Kidney tubule cell (primary cell): ENCODE measurements at regions not wholly inside any gene's neighbourhood (a gene's known extent, or its start where the extent isn't known, plus 50 kb on each side); places are given as distances from the start of the nearest gene placed in this dataset.
"Not testable (repeated sequence)": the region's sequence is repeated elsewhere in the genome, so short reads cannot be mapped to it uniquely, and the experiment has no call there.

Source experiments
- DNase-seq: peaks from one replicate; pipeline ENCODE4 v3.0.0-alpha.2; 2018; ENCODE audit warnings: low spot score

- no peak for DNase-seq
These were observed 85.2 kb upstream of the TGFBR2 start for GRCh38 chr3:30521156-30521715.

GRCh38 chr3:30522476-30522875, 83.9 kb upstream of the TGFBR2 start:
- no peak for DNase-seq

GRCh38 chr3:30523366-30523765, 83.0 kb upstream of the TGFBR2 start:
- peak; percentile 25 for DNase-seq

GRCh38 chr3:30524357-30525040, 81.9 kb upstream of the TGFBR2 start:
- DNase-seq: no peak

DNA sequence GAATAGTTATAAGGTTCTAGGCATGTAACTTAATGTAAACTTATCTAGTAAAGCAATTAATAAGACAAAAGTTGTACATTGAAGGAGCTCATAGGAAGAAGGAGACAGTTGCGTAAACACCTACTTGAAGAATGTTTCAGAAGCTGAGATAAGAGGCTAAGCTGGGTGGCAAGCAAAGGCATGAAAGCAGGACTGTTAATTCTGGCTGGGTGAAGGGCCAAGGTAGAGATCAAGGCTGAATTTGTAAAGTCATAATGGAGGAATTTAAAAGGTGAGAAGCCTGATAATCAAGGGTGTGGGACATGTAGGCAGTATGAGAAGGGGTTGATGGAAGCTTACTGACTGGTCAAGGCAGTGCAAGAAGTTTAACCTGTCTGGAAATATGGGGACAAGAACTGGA, 80.4 kb upstream of the TGFBR2 start:
- DNase-seq: no peak

DNA sequence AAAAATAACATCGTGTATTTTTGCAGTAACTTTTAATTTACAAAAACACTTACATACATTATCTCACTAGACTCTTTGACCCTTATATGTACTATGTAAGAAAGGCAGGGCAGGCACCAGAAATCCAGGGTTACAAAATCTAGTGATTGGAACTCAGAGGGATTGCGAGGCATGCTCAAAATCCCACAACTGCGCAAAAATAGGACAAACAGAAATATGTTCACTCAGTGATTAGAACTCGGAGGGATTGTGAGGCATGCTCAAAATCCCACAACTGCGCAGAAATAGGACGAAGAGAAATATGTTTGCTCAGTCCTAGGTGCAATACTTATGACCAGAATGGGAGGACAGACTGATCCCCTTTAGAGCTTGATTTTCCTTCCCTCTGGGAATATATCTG, 79.2 kb upstream of the TGFBR2 start:
- DNase-seq: no peak

DNA sequence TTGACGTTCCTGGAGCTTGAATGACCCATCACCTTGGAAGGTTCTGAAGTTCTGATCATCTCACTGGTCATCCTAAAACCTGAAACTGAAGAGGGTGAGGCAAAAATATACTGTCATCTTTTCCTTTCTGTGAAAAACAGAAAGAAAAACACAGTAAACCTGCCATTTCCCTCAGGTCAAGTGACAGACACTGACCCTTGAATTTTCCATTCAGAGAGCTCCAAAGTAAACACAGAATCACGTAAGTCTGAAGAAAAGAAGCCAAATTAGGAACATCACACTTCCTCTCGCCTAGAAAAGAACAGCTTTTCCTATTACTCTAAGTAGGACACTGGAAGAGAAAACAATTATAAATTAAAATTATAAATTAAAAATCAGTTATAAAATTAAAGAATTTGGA, 78.7 kb upstream of the TGFBR2 start:
- no peak for DNase-seq

DNA sequence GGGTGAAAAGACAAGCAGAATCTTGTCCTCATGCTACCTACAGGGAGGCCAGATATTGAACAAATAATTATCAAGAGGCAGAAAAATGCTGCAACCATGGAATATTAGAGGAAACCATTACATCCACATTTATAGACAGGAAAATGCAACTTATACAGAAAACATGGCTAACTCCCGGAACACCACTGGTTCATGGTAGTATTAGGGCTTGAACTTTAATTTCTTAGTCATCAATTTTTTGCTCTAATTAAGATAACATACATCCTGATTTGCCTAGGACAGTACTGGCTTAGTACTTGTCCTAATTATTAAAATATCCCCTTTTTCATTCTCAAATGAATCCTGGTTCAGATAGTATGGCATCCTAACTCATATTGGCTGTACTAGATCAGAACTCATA, 76.3 kb upstream of the TGFBR2 start:
- no peak for DNase-seq

DNA sequence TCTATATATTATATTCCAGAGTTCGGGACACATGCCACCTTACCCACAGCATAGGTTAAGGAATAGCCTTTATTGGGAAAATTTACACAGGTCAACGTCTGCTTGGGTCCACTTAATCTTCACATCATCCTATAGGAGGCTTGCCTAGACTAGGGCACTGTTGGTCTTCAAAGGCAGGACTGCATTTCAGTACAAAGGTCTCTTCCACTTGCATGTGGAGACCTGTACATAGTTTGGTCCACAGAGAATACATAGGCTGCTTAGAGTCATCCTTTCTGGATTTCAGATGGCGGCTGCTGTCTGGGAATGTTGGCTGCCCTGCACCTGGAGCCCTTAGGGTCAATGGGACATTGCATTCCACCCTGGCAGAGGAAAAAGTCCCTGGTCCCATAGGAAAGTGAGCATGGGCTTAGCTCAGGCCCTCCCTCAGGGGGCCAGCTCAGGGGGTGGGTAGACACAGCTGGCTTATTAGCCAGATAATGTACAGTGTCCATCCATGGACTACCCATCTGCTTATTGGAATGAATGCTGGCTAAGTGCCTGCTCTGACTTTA, 75.3 kb upstream of the TGFBR2 start:
- no peak for DNase-seq

DNA sequence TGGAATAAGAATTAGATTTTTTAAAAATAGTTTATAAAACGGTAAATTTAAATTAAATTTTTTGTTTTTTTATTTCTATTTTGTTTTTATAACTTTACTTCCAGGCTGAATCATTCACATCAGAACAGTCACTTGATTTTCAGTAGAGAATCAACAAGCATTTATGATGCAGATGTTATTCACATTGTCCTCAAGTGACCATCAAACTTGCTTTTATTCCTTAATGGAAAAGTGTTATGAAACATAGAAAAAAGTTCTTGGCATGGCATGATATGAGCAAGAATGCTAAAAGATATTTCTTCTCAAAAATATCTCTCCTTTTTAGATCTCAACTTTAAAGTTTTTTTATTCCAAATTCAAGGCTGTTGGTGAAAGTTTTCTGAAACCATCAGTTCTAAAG, 70.9 kb upstream of the TGFBR2 start:
- no peak for DNase-seq

DNA sequence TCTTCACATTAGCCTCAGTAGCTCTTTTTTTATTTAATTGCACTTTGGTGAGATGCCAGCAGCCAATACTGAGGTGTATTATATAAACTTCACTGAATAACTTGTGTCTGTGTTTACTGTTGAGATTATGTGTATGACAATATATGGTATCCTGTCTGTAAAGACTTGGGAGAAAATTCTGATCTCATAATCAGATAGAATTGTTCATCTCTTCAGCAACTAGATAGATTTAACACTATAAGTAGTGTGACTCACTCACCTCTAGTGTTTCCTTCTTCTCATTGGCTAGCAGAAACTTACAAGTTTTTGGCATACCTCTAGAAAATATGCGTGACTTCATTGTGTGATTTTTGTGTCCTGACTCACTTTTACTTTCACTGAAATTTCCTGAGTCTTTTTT, 67.6 kb upstream of the TGFBR2 start:
- DNase-seq: peak; percentile 92

GRCh38 chr3:30539206-30539605, 67.2 kb upstream of the TGFBR2 start:
- no peak for DNase-seq

- peak; percentile 78 for DNase-seq
These were observed 66.6 kb upstream of the TGFBR2 start for GRCh38 chr3:30539772-30540171.

GRCh38 chr3:30541156-30541555, 65.2 kb upstream of the TGFBR2 start:
- not testable (repeated sequence) for DNase-seq

GRCh38 chr3:30542897-30543296, 63.5 kb upstream of the TGFBR2 start:
- no peak for DNase-seq

DNA sequence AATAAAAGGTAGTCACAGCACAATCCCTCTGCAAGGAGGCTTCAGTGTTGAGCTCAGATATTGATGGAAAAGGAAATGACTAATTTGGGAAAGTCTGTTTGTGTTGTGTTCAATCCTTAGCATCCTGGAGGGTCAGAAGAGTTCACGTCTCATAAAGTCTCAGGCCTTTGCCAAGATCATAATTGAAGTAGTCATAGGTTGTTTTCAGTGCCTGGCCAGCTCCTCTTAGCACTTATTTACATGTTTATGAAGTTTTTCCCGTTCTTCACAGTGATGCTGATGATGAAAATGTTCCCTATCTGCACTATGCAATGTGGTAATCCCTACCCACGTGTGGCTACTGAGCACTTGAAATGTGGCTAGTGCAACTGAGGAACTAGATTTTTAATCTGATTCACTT, 61.6 kb upstream of the TGFBR2 start:
- peak; percentile 92 for DNase-seq

- no peak for DNase-seq
These were observed 59.5 kb upstream of the TGFBR2 start for GRCh38 chr3:30546934-30547333.

GRCh38 chr3:30547716-30548115, 58.7 kb upstream of the TGFBR2 start:
- no peak for DNase-seq

GRCh38 chr3:30548600-30548999, 57.8 kb upstream of the TGFBR2 start:
- no peak for DNase-seq

DNA sequence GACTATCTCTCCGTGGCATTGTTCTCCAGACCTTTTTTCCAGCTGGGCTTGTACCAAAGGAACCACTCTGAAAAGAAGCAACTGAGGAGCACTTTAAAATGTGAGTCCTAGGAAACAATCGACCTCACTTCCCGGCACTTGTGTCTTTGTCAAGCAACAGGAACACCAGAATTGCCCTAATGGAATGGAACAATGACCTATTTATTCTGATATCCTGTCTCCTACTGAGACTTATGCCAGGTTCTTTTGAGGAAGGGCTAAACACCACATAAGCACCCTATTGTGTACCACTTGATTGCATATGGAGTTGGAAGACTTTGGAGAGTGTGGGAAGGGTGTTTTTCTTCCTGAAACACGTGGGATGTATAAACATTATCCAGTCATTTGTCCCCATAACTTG, 56.8 kb upstream of the TGFBR2 start:
- no peak for DNase-seq

- peak; percentile 7 for DNase-seq
These were observed 56.2 kb upstream of the TGFBR2 start for GRCh38 chr3:30550246-30550645.

DNA sequence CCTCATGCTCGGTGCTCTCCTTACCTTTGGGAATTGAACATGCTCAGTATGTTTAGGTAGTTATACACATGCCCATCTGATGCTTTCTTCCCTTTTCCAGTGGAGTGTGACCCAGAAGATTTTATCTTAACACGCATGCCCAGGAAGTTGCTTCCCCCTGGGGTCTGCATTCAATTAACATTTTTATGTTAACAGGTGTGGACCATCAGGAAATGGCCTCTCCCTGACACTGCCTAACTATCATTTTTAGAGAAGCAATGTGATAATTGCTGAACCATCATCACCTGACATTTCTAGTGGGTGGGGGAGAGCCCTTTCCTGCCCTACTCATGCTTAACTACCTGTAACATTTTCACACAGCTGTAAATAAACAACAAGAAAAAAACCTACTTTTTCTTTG, 55.1 kb upstream of the TGFBR2 start:
- DNase-seq: no peak

DNA sequence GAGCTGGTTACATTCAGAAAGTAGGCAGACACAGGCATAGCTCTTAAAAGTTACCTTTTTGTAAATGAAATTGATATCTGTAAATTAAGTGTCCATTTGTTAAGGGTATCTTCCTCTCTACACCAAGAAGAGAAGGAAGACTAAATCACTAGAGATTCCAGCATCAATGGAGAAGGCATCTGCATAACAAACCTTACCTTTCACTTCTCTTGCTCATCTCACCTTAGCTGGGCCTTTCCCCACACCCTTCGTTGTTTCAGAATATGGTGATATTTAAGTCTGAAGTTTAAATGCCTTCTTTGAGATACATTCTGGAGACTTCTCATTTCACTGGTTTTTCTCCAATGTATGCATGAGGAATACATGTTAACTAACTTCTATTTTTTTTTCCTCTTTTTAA, 54.5 kb upstream of the TGFBR2 start:
- no peak for DNase-seq
